ENCODE measurements at regions not wholly inside any gene's neighbourhood (a gene's known extent, or its start where the extent isn't known, plus 50 kb on each side); places are given as distances from the start of the nearest gene placed in this dataset.
"Not testable (repeated sequence)": the region's sequence is repeated elsewhere in the genome, so short reads cannot be mapped to it uniquely, and the experiment has no call there.

GRCh38 chr16:35788381-35788780 is 2329.0 kb downstream of the TP53TG3F start:
- H3K27ac ChIP-seq (ENCODE audit: low read depth, low read length): no peak overlapping the region
- H3K4me3 ChIP-seq (ENCODE audit: low read length): no peak overlapping the region
- H3K27me3 ChIP-seq (ENCODE audit: insufficient read depth, low read length): no peaks in the 10 kb centered on the region
- H3K9me3 ChIP-seq (ENCODE audit: insufficient read depth, low read depth, low read length): peaks cover 99% of the 10 kb centered on the region
- 87% methylated on average over 12 of the region's 12 CpGs for WGBS
- H3K36me3 ChIP-seq (ENCODE audit: insufficient read depth, low read length): no peaks in the 10 kb centered on the region
- H3K9ac ChIP-seq (ENCODE audit: low read depth, low read length): no peak overlapping the region
- no peaks in the 10 kb centered on the region for H3K4me1 ChIP-seq (ENCODE audit: insufficient read depth, low read length)

GRCh38 chr16:35792516-35793285 is 2333.3 kb downstream of the TP53TG3F start:
- H3K9ac ChIP-seq (ENCODE audit: low read depth, low read length): no peak overlapping the region
- no peaks in the 10 kb centered on the region for H3K36me3 ChIP-seq (ENCODE audit: insufficient read depth, low read length)
- no peak overlapping the region for H3K4me3 ChIP-seq (ENCODE audit: low read length)
- 85% methylated on average over 25 of the region's 25 CpGs for WGBS
- H3K9me3 ChIP-seq (ENCODE audit: insufficient read depth, low read depth, low read length): peaks cover 100% of the 10 kb centered on the region
- H3K27me3 ChIP-seq (ENCODE audit: insufficient read depth, low read length): no peaks in the 10 kb centered on the region
- no peak overlapping the region for H3K27ac ChIP-seq (ENCODE audit: low read depth, low read length)
- H3K4me1 ChIP-seq (ENCODE audit: insufficient read depth, low read length): no peaks in the 10 kb centered on the region

GRCh38 chr16:35793601-35794000 is 2334.2 kb downstream of the TP53TG3F start:
- Histone ChIP-seq H3K27me3 (ENCODE audit: insufficient read depth, low read length) (no peaks in the 10 kb centered on the region), H3K4me3 (ENCODE audit: low read length) (no peak overlapping the region), H3K9ac (ENCODE audit: low read depth, low read length) (no peak overlapping the region), H3K36me3 (ENCODE audit: insufficient read depth, low read length) (no peaks in the 10 kb centered on the region), H3K27ac (ENCODE audit: low read depth, low read length) (no peak overlapping the region), H3K9me3 (ENCODE audit: insufficient read depth, low read depth, low read length) (peaks cover 100% of the 10 kb centered on the region), H3K4me1 (ENCODE audit: insufficient read depth, low read length) (no peaks in the 10 kb centered on the region)
- WGBS: 77% methylated on average over 3 of the region's 3 CpGs

GRCh38 chr16:35794896-35795295 is 2335.5 kb downstream of the TP53TG3F start:
- Histone ChIP-seq H3K9me3 (ENCODE audit: insufficient read depth, low read depth, low read length) (peaks cover 100% of the 10 kb centered on the region), H3K9ac (ENCODE audit: low read depth, low read length) (no peak overlapping the region), H3K36me3 (ENCODE audit: insufficient read depth, low read length) (no peaks in the 10 kb centered on the region), H3K4me1 (ENCODE audit: insufficient read depth, low read length) (no peaks in the 10 kb centered on the region), H3K27ac (ENCODE audit: low read depth, low read length) (no peak overlapping the region), H3K4me3 (ENCODE audit: low read length) (no peak overlapping the region), H3K27me3 (ENCODE audit: insufficient read depth, low read length) (no peaks in the 10 kb centered on the region)
- 68% methylated on average over 6 of the region's 6 CpGs for WGBS

- Histone ChIP-seq H3K36me3 (ENCODE audit: insufficient read depth, low read length) (no peaks in the 10 kb centered on the region), H3K27me3 (ENCODE audit: insufficient read depth, low read length) (no peaks in the 10 kb centered on the region), H3K4me3 (ENCODE audit: low read length) (no peak overlapping the region), H3K27ac (ENCODE audit: low read depth, low read length) (no peak overlapping the region), H3K9me3 (ENCODE audit: insufficient read depth, low read depth, low read length) (peaks cover 100% of the 10 kb centered on the region), H3K9ac (ENCODE audit: low read depth, low read length) (no peak overlapping the region), H3K4me1 (ENCODE audit: insufficient read depth, low read length) (no peaks in the 10 kb centered on the region)
- 92% methylated on average over 33 of the region's 33 CpGs for WGBS
Measured at GRCh38 chr16:35795361-35796029, 2336.1 kb downstream of the TP53TG3F start.

- Histone ChIP-seq H3K27ac (ENCODE audit: low read depth, low read length) (no peak overlapping the region), H3K4me1 (ENCODE audit: insufficient read depth, low read length) (no peaks in the 10 kb centered on the region), H3K27me3 (ENCODE audit: insufficient read depth, low read length) (no peaks in the 10 kb centered on the region), H3K36me3 (ENCODE audit: insufficient read depth, low read length) (no peaks in the 10 kb centered on the region), H3K9me3 (ENCODE audit: insufficient read depth, low read depth, low read length) (peaks cover 94% of the 10 kb centered on the region), H3K4me3 (ENCODE audit: low read length) (no peak overlapping the region), H3K9ac (ENCODE audit: low read depth, low read length) (no peak overlapping the region)
- 89% methylated on average over 3 of the region's 3 CpGs for WGBS
Measured at GRCh38 chr16:35797811-35798210, 2338.4 kb downstream of the TP53TG3F start.

- H3K36me3 ChIP-seq (ENCODE audit: insufficient read depth, low read length): no peaks in the 10 kb centered on the region
- peaks cover 92% of the 10 kb centered on the region for H3K9me3 ChIP-seq (ENCODE audit: insufficient read depth, low read depth, low read length)
- no peaks in the 10 kb centered on the region for H3K27me3 ChIP-seq (ENCODE audit: insufficient read depth, low read length)
- H3K4me1 ChIP-seq (ENCODE audit: insufficient read depth, low read length): no peaks in the 10 kb centered on the region
- no peak overlapping the region for H3K27ac ChIP-seq (ENCODE audit: low read depth, low read length)
- H3K9ac ChIP-seq (ENCODE audit: low read depth, low read length): no peak overlapping the region
- 72% methylated on average over 11 of the region's 11 CpGs for WGBS
- no peak overlapping the region for H3K4me3 ChIP-seq (ENCODE audit: low read length)
Measured at GRCh38 chr16:35798885-35799426, 2339.5 kb downstream of the TP53TG3F start.

GRCh38 chr16:35804465-35804864 is 2345.1 kb downstream of the TP53TG3F start:
- H3K9me3 ChIP-seq (ENCODE audit: insufficient read depth, low read depth, low read length): peaks cover 72% of the 10 kb centered on the region
- not testable (repeated sequence) for H3K4me3 ChIP-seq (ENCODE audit: low read length); H3K9ac ChIP-seq (ENCODE audit: low read depth, low read length); H3K36me3 ChIP-seq (ENCODE audit: insufficient read depth, low read length); H3K27ac ChIP-seq (ENCODE audit: low read depth, low read length); H3K4me1 ChIP-seq (ENCODE audit: insufficient read depth, low read length); H3K27me3 ChIP-seq (ENCODE audit: insufficient read depth, low read length)

- Histone ChIP-seq H3K36me3 (ENCODE audit: insufficient read depth, low read length) (no peaks in the 10 kb centered on the region), H3K4me1 (ENCODE audit: insufficient read depth, low read length) (no peaks in the 10 kb centered on the region), H3K9ac (ENCODE audit: low read depth, low read length) (no peak overlapping the region), H3K9me3 (ENCODE audit: insufficient read depth, low read depth, low read length) (peaks cover 81% of the 10 kb centered on the region), H3K4me3 (ENCODE audit: low read length) (no peak overlapping the region), H3K27me3 (ENCODE audit: insufficient read depth, low read length) (no peaks in the 10 kb centered on the region), H3K27ac (ENCODE audit: low read depth, low read length) (no peak overlapping the region)
Measured at GRCh38 chr16:35823342-35823741, 2363.9 kb downstream of the TP53TG3F start.

- H3K36me3 ChIP-seq (ENCODE audit: insufficient read depth, low read length): no peaks in the 10 kb centered on the region
- H3K4me1 ChIP-seq (ENCODE audit: insufficient read depth, low read length): no peaks in the 10 kb centered on the region
- H3K27ac ChIP-seq (ENCODE audit: low read depth, low read length): no peak overlapping the region
- no peak overlapping the region for H3K4me3 ChIP-seq (ENCODE audit: low read length)
- peaks cover 91% of the 10 kb centered on the region for H3K9me3 ChIP-seq (ENCODE audit: insufficient read depth, low read depth, low read length)
- WGBS: 47% methylated on average over 3 of the region's 3 CpGs
- H3K27me3 ChIP-seq (ENCODE audit: insufficient read depth, low read length): no peaks in the 10 kb centered on the region
- no peak overlapping the region for H3K9ac ChIP-seq (ENCODE audit: low read depth, low read length)
Measured at GRCh38 chr16:35841632-35842031, 2382.2 kb downstream of the TP53TG3F start.

- Histone ChIP-seq H3K9ac (ENCODE audit: low read depth, low read length) (no peak overlapping the region), H3K27ac (ENCODE audit: low read depth, low read length) (no peak overlapping the region), H3K36me3 (ENCODE audit: insufficient read depth, low read length) (no peaks in the 10 kb centered on the region), H3K4me1 (ENCODE audit: insufficient read depth, low read length) (no peaks in the 10 kb centered on the region), H3K4me3 (ENCODE audit: low read length) (no peak overlapping the region), H3K27me3 (ENCODE audit: insufficient read depth, low read length) (no peaks in the 10 kb centered on the region), H3K9me3 (ENCODE audit: insufficient read depth, low read depth, low read length) (peaks cover 98% of the 10 kb centered on the region)
Measured at GRCh38 chr16:35862242-35862641, 2402.8 kb downstream of the TP53TG3F start.
